IPS-NIHi7 (cell line): ENCODE measurements at regions not wholly inside any gene's neighbourhood (a gene's known extent, or its start where the extent isn't known, plus 50 kb on each side); places are given as distances from the start of the nearest gene placed in this dataset.
"Not testable (repeated sequence)": the region's sequence is repeated elsewhere in the genome, so short reads cannot be mapped to it uniquely, and the experiment has no call there.

Experiments used
- DNase-seq: peaks from one replicate; pipeline ENCODE4 v3.0.0; 2012; ENCODE audit warnings: mixed read lengths; ENCODE audit errors: extremely low spot score

GRCh38 chr2:53610260-53610659, 157.3 kb upstream of the CHAC2 start:
- DNase-seq, result no peak

- no peak for DNase-seq
Measured at GRCh38 chr2:53609551-53609950, 158.1 kb upstream of the CHAC2 start.

GRCh38 chr2:53608293-53608692, 159.3 kb upstream of the CHAC2 start:
- no peak for DNase-seq

- DNase-seq, result no peak
Measured at GRCh38 chr2:53600815-53601214, 166.8 kb upstream of the CHAC2 start.

GRCh38 chr2:53586733-53587612, 180.6 kb upstream of the CHAC2 start:
- not testable (repeated sequence) for DNase-seq

- DNase-seq, result no peak
Measured at GRCh38 chr2:53584986-53585385, 182.6 kb upstream of the CHAC2 start.

GRCh38 chr2:53583583-53583982, 184.0 kb upstream of the CHAC2 start:
- no peak for DNase-seq

GRCh38 chr2:53582556-53582955, 185.0 kb upstream of the CHAC2 start:
- no peak for DNase-seq

- DNase-seq, result no peak
Measured at GRCh38 chr2:53576166-53576565, 191.4 kb upstream of the CHAC2 start.

- DNase-seq, result no peak
Measured at GRCh38 chr2:53575721-53576124, 191.9 kb upstream of the CHAC2 start.

- no peak for DNase-seq
Measured at GRCh38 chr2:53572696-53573095, 194.9 kb upstream of the CHAC2 start.

GRCh38 chr2:53569957-53570727, 197.5 kb upstream of the CHAC2 start:
- no peak for DNase-seq

GRCh38 chr2:53568469-53568868, 199.1 kb upstream of the CHAC2 start:
- no peak for DNase-seq

GRCh38 chr2:53567073-53567472, 200.5 kb upstream of the CHAC2 start:
- DNase-seq, result no peak

GRCh38 chr2:53562407-53562806, 205.2 kb upstream of the CHAC2 start:
- no peak for DNase-seq

GRCh38 chr2:53561155-53561554, 206.4 kb upstream of the CHAC2 start:
- no peak for DNase-seq

GRCh38 chr2:53559302-53559966, 208.2 kb upstream of the CHAC2 start:
- DNase-seq, result no peak

- no peak for DNase-seq
Measured at GRCh38 chr2:53558867-53559266, 208.7 kb upstream of the CHAC2 start.

GRCh38 chr2:53549497-53549896, 218.1 kb upstream of the CHAC2 start:
- no peak for DNase-seq

- DNase-seq, result no peak
Measured at GRCh38 chr2:53545604-53546003, 222.0 kb upstream of the CHAC2 start.

- DNase-seq, result no peak
Measured at GRCh38 chr2:53544871-53545558, 222.6 kb upstream of the CHAC2 start.

- no peak for DNase-seq
Measured at GRCh38 chr2:53543083-53543482, 224.5 kb upstream of the CHAC2 start.
